Fibroblast of peridontal ligament (primary cell): ENCODE measurements at regions not wholly inside any gene's neighbourhood (a gene's known extent, or its start where the extent isn't known, plus 50 kb on each side); places are given as distances from the start of the nearest gene placed in this dataset.

Experiments
- DNase-seq: peaks from one replicate; pipeline ENCODE4 v3.0.0-alpha.2; 2010; ENCODE audit errors: extremely low read depth

DNA sequence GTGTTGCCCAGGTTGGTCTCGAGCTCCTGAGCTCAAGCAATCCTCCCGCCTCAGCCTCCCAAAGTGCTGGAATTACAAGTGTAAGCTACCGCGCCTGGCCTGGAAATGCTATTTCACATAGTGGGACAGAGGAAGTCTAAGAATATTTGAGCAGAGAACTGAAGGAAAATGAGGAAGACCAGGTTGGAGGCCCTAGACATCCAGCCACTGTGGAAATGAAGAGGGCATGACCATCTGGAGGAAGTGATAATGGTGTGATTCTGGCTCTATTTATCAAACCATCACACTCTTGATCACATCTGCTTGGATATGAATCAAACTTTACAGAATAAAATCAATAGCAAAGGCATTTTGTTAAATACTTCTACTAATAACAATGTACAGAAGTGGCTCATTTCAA lies 65.9 kb upstream of the ARHGEF3 start:
- no peak for DNase-seq

DNA sequence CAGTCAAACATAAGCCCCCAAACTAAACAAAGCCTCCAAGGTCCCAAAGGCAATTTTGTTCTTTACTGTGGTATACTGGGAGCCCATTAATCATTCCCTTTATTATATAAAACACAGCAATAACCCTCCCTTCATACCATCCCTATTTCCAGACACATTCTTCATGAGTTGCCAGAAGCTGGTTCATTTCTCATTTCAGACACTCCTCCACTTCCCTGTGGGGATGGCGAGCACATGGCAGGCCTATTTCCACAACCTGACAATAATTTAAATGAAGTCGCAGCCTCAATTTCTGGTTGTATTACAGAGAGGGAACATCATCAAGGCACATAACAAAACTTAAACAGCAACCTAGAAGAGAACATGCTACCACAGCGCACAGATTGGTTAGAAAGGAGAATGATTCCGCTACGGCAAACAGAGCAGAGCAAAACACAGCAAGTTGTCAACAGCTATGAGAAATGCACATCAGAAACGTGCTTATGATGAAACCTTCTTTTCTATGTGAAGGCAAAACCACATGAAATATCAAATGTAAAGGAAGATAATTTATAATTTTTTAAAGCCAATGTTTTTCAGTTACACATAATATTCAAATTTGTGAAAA lies 63.3 kb upstream of the ARHGEF3 start:
- no peak for DNase-seq

DNA sequence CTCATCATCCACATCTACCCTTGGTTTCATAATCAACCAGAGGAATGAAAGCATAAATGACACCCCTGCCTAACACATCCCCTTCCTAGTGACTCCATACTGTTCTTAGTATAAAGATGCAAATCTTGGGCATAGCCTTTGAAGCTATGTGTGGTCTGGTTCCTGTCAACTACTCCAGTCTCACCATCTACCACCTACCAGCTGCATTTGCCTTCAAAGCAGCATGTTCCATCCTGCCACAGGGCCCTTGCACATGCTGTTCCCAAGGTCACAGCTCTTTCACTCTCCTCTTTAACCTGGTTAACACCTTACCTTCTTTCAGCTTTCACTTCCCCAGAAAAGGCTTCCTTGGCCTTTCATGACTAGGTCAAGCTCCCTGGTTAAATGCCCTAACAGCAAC lies 62.3 kb upstream of the ARHGEF3 start:
- DNase-seq, result no peak

DNA sequence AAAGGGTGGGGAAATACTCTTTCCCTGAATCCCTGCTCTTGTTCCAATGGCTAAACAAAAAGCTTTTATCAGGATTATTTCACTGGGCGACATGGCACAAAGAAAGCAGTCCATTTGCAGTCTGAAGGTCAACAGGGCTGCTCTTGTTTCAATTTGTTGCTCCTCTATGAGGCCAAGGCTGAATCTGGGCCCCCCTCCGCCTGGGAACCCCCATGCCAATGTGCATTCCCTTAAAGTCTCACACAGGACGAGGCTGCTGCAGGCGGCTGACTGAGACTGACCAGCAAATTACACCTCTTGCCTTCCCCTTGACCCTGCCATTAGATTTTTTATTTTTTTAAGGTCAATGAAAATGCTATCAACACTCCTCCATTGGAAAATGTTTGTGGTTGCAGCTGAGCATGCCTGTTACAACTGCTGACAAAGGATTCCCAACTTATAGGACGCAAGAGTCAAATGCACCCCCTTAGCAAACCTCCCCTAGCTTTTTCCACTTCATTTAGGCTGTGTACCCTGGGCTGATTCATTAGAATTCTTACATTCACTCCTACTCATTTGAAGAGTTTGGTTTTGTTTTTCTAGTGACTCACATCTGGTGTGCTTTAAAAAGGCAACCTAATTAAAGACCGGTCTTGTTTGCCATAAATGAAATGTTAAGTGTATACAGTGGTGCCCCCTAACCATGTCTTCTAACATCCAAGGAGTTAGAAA lies 60.8 kb upstream of the ARHGEF3 start:
- peak; percentile 29 for DNase-seq

DNA sequence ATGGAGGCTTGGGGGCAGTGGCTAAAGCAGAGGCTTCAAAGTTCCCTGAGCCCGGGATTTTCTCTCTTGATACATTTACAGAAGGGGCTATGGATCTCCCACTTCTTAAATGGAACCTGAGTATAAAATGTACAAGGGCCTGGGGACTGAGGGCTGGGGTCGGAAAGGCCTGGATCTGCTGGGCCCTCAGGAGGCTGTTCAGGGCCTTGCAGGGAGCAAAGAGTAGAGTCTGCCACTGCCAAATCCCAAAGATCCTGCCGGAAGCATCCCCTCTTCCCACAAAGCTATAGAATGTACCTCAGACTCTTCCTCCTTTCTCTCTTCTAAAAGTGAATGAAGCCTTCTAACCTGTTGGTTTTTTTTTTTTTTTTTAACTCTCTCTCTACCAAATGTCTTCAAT lies 59.8 kb upstream of the ARHGEF3 start:
- no peak for DNase-seq

DNA sequence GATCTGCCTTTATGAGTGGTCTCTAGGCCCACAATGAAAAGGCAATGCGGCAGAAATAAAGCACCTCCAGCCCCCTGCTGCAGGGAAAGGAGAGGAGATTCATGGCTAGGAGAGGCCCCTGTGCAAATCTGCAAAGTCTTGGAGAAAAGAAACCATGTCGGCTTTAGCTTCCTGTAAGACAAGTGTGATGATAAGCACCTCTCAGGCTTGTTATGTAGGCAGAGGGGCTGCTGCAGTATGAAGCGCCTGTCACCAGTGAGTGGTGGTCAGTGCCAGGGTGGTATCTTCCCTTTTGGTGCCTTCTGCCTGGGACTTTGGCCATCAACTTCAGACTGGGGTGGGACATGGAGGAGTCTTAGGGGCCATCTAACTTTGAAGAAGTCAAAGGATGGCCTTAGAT lies 59.2 kb upstream of the ARHGEF3 start:
- DNase-seq, result no peak

DNA sequence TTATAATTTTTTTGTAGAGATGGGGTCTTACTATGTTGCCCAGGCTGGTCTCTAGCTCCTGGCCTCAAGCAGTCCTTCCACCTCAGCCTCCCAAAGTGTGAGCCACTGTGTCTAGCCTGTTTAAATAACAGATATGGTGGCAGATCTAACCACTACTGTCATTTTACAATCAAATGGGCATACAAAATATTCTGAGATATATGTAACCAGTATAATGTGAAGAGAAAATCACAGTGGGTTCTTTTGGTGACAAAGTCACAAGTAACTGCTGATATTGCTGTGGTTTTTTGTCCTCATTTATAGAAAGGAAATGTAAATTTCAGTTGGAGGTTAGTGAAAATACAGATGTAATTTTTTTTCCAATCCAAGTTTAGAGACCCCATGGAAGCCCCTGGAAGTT lies 58.6 kb upstream of the ARHGEF3 start:
- no peak for DNase-seq

DNA sequence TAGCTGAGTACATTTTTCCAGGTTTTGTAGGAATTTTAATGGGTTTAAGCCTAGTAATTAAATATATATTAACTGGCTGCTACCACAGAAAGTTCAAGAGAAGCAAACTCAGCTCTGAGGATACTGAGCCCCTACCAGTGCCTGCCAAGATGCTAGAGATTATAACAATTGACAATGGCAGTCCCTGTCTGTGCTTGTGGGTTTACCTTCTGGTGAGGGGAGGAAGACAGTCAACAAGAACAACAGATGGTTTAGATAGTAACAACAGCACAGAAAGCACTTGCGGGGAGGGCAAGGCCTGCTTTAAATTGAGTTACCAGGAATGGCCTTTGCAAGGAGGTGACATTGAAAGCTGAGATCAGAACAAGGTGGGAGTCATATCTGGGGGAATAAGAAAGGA lies 56.6 kb upstream of the ARHGEF3 start:
- no peak for DNase-seq

DNA sequence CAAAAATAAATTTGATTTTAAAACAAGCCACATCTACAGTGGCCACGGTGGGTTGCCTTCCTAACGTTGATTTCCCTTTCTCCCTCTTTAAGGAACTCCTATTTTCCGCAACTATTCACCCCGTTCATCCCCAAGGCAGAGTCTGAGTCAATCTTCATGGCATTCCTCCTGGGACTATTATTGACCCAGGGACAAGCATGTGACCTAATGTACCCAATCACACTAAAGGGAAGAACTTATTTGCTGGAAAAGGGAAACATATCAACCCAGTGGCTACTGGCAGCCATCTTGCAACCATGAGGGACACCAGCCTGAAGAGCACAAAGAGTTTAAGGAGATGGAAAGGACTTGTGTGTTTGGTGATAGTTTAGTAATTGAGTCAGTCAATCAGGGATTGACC lies 55.4 kb upstream of the ARHGEF3 start:
- DNase-seq, result no peak

DNA sequence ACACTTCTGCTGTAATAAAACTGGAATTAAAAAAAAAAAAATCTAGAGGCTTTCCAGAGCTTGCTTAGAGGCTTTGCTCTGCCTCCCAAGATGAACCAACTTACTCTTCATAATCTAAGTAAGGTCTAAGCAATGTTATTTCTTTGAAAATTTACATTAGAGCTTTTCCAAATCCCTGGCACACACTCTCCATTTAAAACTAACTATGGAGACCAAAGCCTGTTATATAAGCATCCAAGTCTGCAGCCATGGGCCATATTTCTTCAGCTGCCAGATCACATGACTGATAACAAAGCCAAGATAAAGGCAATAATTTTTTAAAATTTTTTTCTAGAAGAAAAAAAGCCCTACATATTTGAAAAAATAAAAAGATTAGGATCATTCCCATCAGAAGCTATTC lies 55.0 kb upstream of the ARHGEF3 start:
- DNase-seq, result no peak

DNA sequence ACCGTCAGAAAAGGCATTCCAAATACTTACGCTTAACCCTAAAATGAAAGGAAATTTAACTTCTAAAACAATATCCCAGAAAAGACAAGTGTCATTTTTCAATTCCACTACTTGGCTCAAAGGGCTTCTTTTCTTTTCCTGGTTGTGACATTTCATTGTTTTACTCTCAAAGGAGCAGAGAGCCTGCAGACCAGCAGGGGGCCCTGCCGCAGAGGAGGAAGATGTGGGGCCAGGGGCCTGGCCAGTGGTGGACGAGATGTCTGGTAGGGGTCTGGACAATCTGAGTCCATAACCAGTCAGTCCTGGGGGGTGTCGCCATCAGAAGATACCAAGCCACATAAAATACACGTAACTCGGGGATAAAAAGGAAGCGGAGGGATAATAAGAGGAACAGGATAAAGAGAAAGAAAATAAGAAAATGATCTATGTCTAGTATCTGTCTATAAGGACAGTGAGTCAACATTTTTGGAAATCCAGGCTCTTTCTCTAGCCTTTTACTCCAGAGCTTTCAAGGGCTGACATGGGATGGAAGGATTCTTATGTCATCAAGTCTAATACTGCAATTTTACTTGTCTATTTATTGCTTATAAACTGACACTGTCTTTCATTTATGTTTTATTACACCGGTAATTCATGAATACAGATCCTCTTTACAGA lies 54.2 kb upstream of the ARHGEF3 start:
- no peak for DNase-seq

DNA sequence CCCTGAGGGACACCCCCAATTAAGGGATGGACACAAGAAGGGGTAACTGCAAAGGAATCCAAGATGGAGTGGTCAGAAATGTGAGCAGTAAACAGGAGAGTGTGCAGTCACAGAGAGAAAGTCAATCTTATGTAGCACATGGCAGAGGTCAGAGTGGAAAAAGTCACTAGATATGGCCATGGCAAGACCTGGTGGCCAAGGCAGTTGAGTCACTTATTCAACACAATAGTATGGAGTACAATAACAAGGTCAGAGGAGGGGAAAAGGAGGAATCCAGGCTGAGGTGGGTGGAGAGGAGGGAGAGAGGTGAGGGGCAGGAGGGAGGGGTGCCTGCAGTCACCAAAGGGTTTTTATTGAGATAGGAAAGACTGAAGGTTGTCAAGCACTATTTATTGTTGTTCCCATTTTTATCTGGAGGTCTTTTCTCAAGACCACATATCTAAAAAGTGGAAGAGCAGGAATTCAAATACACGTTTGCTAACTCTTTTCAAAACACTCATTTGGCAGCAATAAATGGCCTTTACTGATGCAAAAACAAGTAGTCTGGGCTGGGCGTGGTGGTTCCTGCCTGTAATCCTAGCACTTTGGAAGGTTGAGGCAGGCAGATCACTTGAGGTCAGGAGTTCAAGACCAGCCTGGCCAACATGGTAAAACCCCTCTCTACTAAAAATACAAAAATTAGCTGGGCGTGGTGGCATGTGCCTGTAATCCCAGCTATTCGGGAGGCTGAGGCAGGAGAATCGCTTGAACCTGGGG lies 53.3 kb upstream of the ARHGEF3 start:
- no peak for DNase-seq

DNA sequence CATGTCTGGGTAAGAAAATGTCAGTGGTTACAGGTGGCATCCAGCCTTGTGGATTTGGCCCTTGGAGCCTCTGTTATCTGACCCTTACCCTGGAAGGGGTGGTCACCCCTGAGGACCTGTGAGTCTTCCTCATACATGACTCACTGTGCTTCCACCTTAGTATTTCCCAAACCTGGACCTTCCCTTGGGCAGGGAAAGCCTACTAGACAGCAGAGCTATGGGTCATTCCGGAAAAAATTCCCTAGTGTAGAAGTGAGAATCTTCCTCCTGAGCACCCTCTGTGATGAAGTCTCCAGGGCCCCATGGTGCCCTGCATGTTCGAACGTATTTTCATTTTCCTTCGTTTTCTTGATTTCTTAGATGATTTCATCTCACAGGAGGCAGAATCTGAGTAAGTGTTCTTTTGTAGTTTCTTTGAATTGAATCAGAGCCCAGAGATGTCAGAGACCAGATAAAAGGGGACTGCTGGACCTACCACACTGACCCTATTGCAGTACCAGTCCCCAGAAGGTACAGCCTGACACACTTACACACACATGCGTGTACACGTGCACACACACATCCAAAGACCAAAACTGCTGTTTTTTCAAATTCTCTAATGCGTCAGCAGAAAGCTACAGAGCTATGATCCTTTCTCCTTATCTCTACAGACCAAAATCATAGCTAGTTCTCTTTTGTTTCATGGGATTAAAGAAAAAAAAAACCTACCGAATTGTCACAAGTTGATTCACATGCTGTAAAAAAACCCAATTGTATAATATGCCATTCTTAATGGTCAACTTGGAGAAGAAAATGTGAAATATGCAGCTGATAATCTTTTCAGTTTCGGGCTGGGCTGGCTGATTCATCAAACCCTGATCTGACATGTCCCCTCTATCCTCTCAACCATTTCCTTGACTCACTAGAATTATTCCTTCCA lies 50.5 kb upstream of the ARHGEF3 start:
- no peak for DNase-seq
